HCT116 (cell line): ENCODE measurements at regions not wholly inside any gene's neighbourhood (a gene's known extent, or its start where the extent isn't known, plus 50 kb on each side); places are given as distances from the start of the nearest gene placed in this dataset.

Experiments used
- CTCF ChIP-seq, 3 experiments: fragments of 200-600 bp in 1 of 3; sonication (generic) in 1 of 3; IDR thresholded peaks in 2 of 3; conservative IDR thresholded peaks in 1 of 3; 2 replicates each; pipeline ENCODE4 v1.5.1; 2012 to 2017; ENCODE audit warnings: low read depth in 2 of 3, low read length in 2 of 3, antibody characterized with exemption in 1 of 3, borderline replicate concordance in 1 of 3, control low read depth in 1 of 3, mild to moderate bottlenecking in 1 of 3, mixed read lengths in 1 of 3, mixed run types in 1 of 3, moderate library complexity in 1 of 3; ENCODE audit not compliant: insufficient read depth in 1 of 3
- EZH2 ChIP-seq: fragments of 200-600 bp; sonication (generic); IDR thresholded peaks from 2 replicates; pipeline ENCODE4 v1.6.1; 2017; ENCODE audit warnings: antibody characterized with exemption, mixed run types
- FOSL1 ChIP-seq: IDR thresholded peaks from 2 replicates; pipeline ENCODE4 v1.6.1; 2012; ENCODE audit warnings: low read depth
- POLR2A ChIP-seq: IDR thresholded peaks from 2 replicates; pipeline ENCODE4 v1.7.0; 2011; ENCODE audit warnings: borderline replicate concordance; ENCODE audit not compliant: insufficient read depth, insufficient read length; ENCODE audit errors: extremely low read depth
- POLR2AphosphoS5 ChIP-seq: IDR thresholded peaks from 2 replicates; pipeline ENCODE4 v1.6.1; 2011; ENCODE audit warnings: mild to moderate bottlenecking, low read depth, low read length, moderate library complexity
- RAD21 ChIP-seq: IDR thresholded peaks from 2 replicates; pipeline ENCODE4 v1.6.1; 2012; ENCODE audit warnings: low read depth, mild to moderate bottlenecking
- REST ChIP-seq: IDR thresholded peaks from 2 replicates; pipeline ENCODE4 v1.6.1; 2012; ENCODE audit warnings: low read depth
- SRF ChIP-seq: IDR thresholded peaks from 2 replicates; pipeline ENCODE4 v1.6.1; 2012; ENCODE audit warnings: low read depth

- TF ChIP-seq CTCF (IDR thresholded peaks at IDR 0.05 in 2 of 3, conservative IDR thresholded peaks at IDR 0.05 in 1 of 3; ENCODE audit: borderline replicate concordance in 1 of 3, insufficient read depth in 1 of 3, low read depth in 2 of 3, low read length in 2 of 3) (no peak), FOSL1 (no peak), EZH2 (no peak), REST (no peak), POLR2AphosphoS5 (no peak), RAD21 (no peak), SRF (no peak), POLR2A (no peak)
Observed at GRCh38 chr18:75858754-75859153, 431.3 kb upstream of the SMIM21 start.
